ENCODE measurements at regions not wholly inside any gene's neighbourhood (a gene's known extent, or its start where the extent isn't known, plus 50 kb on each side); places are given as distances from the start of the nearest gene placed in this dataset.

GRCh38 chr6:66499851-66500250, 792.8 kb upstream of the EYS start:
- TF ChIP-seq BHLHE40 (IDR thresholded peaks at IDR 0.05; ENCODE audit: low read depth, low read length), result no peak
- no peak for TF ChIP-seq POLR2A (IDR thresholded peaks at IDR 0.05; ENCODE audit: low read length)
- TF ChIP-seq CTCF (IDR thresholded peaks at IDR 0.05), result no peak
- no peak for TF ChIP-seq ZC3H11A (IDR thresholded peaks at IDR 0.05)
- TF ChIP-seq EP300 (IDR thresholded peaks at IDR 0.05), result no peak
- TF ChIP-seq ELK1 (IDR thresholded peaks at IDR 0.05; ENCODE audit: low read depth, low read length), result no peak
- no peak for TF ChIP-seq REST (IDR thresholded peaks at IDR 0.05)
- no peak for TF ChIP-seq SREBF2 (IDR thresholded peaks at IDR 0.05)
- TF ChIP-seq TP53 (CRISPR knock-in tag; IDR thresholded peaks at IDR 0.05), result no peak
- no peak for TF ChIP-seq SMC3 (IDR thresholded peaks at IDR 0.05)
- TF ChIP-seq ZFP36 (IDR thresholded peaks at IDR 0.05; ENCODE audit: borderline replicate concordance, partially characterized antibody), result no peak
- no peak for TF ChIP-seq JUN (IDR thresholded peaks at IDR 0.05)
- no peak for TF ChIP-seq BCL3 (IDR thresholded peaks at IDR 0.05)

Measured in A549 (cell line).